Thyroid gland (tissue), 4 donors: ENCODE measurements at regions not wholly inside any gene's neighbourhood (a gene's known extent, or its start where the extent isn't known, plus 50 kb on each side); places are given as distances from the start of the nearest gene placed in this dataset.

Source experiments
- POLR2A ChIP-seq, 2 donors: fragments of 450-650 bp; IDR thresholded peaks; one replicate each; pipeline ENCODE4 v1.6.1; 2017; ENCODE audit warnings: antibody characterized with exemption in 2 of 2, mild to moderate bottlenecking in 2 of 2, moderate library complexity in 1 of 2
- TF ChIP-seq, protein P1 (sequence below), 6 experiments: fragments of 200-600 bp in 3 of 6; fragments of 450-650 bp in 3 of 6; sonication (generic) in 3 of 6; IDR thresholded peaks; one replicate each; pipeline ENCODE4 v1.5.1; 2016 to 2019; ENCODE audit warnings: antibody characterized with exemption in 6 of 6, mild to moderate bottlenecking in 2 of 6, inconsistent platforms in 1 of 6, moderate library complexity in 1 of 6

DNA sequence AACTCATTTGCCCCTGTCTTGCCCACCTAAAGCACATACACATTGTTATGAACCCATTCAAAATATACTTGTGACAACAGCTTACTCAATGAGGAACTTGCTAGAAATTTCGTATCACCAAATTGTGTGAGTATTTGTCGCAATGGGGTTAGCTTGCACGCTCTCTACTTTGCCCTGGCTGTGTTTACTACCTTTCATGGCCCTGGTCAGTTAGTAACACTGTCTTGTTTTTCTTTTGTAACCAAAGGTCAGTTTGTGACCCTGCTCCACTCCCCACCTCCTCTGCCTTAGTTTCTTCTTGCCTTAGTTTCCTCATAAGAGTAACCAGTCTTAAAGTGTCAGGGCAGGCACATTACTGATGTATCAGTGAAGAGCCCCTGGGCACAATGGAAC, 205.8 kb upstream of the EEA1 start:
- TF ChIP-seq, protein P1, sequence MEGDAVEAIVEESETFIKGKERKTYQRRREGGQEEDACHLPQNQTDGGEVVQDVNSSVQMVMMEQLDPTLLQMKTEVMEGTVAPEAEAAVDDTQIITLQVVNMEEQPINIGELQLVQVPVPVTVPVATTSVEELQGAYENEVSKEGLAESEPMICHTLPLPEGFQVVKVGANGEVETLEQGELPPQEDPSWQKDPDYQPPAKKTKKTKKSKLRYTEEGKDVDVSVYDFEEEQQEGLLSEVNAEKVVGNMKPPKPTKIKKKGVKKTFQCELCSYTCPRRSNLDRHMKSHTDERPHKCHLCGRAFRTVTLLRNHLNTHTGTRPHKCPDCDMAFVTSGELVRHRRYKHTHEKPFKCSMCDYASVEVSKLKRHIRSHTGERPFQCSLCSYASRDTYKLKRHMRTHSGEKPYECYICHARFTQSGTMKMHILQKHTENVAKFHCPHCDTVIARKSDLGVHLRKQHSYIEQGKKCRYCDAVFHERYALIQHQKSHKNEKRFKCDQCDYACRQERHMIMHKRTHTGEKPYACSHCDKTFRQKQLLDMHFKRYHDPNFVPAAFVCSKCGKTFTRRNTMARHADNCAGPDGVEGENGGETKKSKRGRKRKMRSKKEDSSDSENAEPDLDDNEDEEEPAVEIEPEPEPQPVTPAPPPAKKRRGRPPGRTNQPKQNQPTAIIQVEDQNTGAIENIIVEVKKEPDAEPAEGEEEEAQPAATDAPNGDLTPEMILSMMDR (IDR thresholded peaks at IDR 0.05): no peak
- no peak for TF ChIP-seq POLR2A (IDR thresholded peaks at IDR 0.05)
